Mesenchymal stem cell (in vitro differentiated cells and primary cell): ENCODE measurements at regions not wholly inside any gene's neighbourhood (a gene's known extent, or its start where the extent isn't known, plus 50 kb on each side); places are given as distances from the start of the nearest gene placed in this dataset.
A peak's percentile ranks its signal among the peaks of the same experiment; 100 is the strongest.

Experiments
- DNase-seq: peaks from one replicate; pipeline ENCODE4 v3.0.0-alpha.2; 2013
- H2AFZ ChIP-seq: one replicate; pipeline ENCODE4 v1.6.1; 2013; ENCODE audit warnings: low read depth, mild to moderate bottlenecking, control low read depth, inconsistent platforms, low read length, moderate library complexity
- H2AK5ac ChIP-seq: 2 replicates; pipeline ENCODE4 v1.6.1; 2013; ENCODE audit warnings: low read length, moderate library complexity, mild to moderate bottlenecking, inconsistent platforms; ENCODE audit not compliant: severe bottlenecking
- H2BK120ac ChIP-seq: one replicate; pipeline ENCODE4 v1.6.1; 2013; ENCODE audit warnings: low read depth, mild to moderate bottlenecking, inconsistent platforms, low read length, moderate library complexity
- H2BK12ac ChIP-seq, 2 experiments: one replicate each; pipeline ENCODE4 v1.6.1; 2013; ENCODE audit warnings: inconsistent platforms in 2 of 2, low read length in 2 of 2, mild to moderate bottlenecking in 2 of 2, moderate library complexity in 2 of 2, control low read depth in 1 of 2
- H2BK15ac ChIP-seq: one replicate; pipeline ENCODE4 v1.6.1; 2013; ENCODE audit warnings: mild to moderate bottlenecking, low read depth, inconsistent platforms; ENCODE audit not compliant: poor library complexity, severe bottlenecking
- H2BK5ac ChIP-seq: 2 replicates; pipeline ENCODE4 v1.6.1; 2013; ENCODE audit warnings: low read depth, mild to moderate bottlenecking, low read length, control low read depth, inconsistent platforms; ENCODE audit not compliant: poor library complexity, severe bottlenecking
- H3K14ac ChIP-seq, 2 experiments: one replicate each; pipeline ENCODE4 v1.6.1; 2013; ENCODE audit warnings: inconsistent platforms in 2 of 2, low read length in 2 of 2, control low read depth in 1 of 2, mild to moderate bottlenecking in 1 of 2, moderate library complexity in 1 of 2
- H3K18ac ChIP-seq, 2 experiments: one replicate each; pipeline ENCODE4 v1.6.1; 2013; ENCODE audit warnings: inconsistent platforms in 2 of 2, low read length in 2 of 2, control low read depth in 1 of 2, low read depth in 1 of 2, mild to moderate bottlenecking in 1 of 2
- H3K23ac ChIP-seq, 2 experiments: one replicate each; pipeline ENCODE4 v1.6.1; 2013; ENCODE audit warnings: inconsistent platforms in 2 of 2, low read length in 2 of 2, mild to moderate bottlenecking in 2 of 2, moderate library complexity in 2 of 2, control low read depth in 1 of 2
- H3K27ac ChIP-seq: 2 replicates; pipeline ENCODE4 v1.5.1; 2013; ENCODE audit warnings: mild to moderate bottlenecking, moderate library complexity, low read length, control low read depth, inconsistent platforms; ENCODE audit not compliant: poor library complexity, severe bottlenecking
- H3K27me3 ChIP-seq, 2 experiments: 2 replicates each; pipeline versions ENCODE4 v1.6.1 to v1.7.0; 2013; ENCODE audit warnings: low read length in 2 of 2, mild to moderate bottlenecking in 2 of 2, moderate library complexity in 2 of 2, control low read depth in 1 of 2, inconsistent platforms in 1 of 2; ENCODE audit not compliant: control insufficient read depth in 1 of 2, insufficient read depth in 1 of 2
- H3K36me3 ChIP-seq, 2 experiments: 2 replicates each; pipeline versions ENCODE4 v1.6.1 to v1.7.0; 2013; ENCODE audit warnings: low read length in 2 of 2, control low read depth in 1 of 2, inconsistent platforms in 1 of 2, low read depth in 1 of 2, mild to moderate bottlenecking in 1 of 2; ENCODE audit not compliant: insufficient read depth in 2 of 2, control insufficient read depth in 1 of 2
- H3K4ac ChIP-seq, 2 experiments: one replicate each; pipeline ENCODE4 v1.6.1; 2013; ENCODE audit warnings: inconsistent platforms in 2 of 2, low read length in 2 of 2, mild to moderate bottlenecking in 2 of 2, moderate library complexity in 2 of 2, control low read depth in 1 of 2, low read depth in 1 of 2
- H3K4me1 ChIP-seq: 2 replicates; pipeline ENCODE4 v1.6.1; 2013; ENCODE audit warnings: low read depth, low read length, control low read depth; ENCODE audit not compliant: control insufficient read depth, insufficient read depth
- H3K4me2 ChIP-seq: 2 replicates; pipeline ENCODE4 v1.6.1; 2013; ENCODE audit warnings: low read length, mild to moderate bottlenecking, inconsistent platforms; ENCODE audit not compliant: poor library complexity, severe bottlenecking
- H3K4me3 ChIP-seq, 2 experiments: 2 replicates each; pipeline versions ENCODE4 v1.5.1 to v1.7.0; 2013; ENCODE audit warnings: low read length in 2 of 2, mild to moderate bottlenecking in 2 of 2, control low read depth in 1 of 2, low read depth in 1 of 2; ENCODE audit not compliant: insufficient read depth in 1 of 2
- H3K79me1 ChIP-seq: replicated peaks from 2 replicates; pipeline ENCODE4 v1.6.1; 2013; ENCODE audit warnings: mild to moderate bottlenecking, control low read depth, low read length, inconsistent platforms; ENCODE audit not compliant: poor library complexity, severe bottlenecking
- H3K9ac ChIP-seq: 2 replicates; pipeline ENCODE4 v1.7.0; 2013; ENCODE audit warnings: mild to moderate bottlenecking, low read length, moderate library complexity
- H3K9me3 ChIP-seq: 2 replicates; pipeline ENCODE4 v1.7.0; 2013; ENCODE audit warnings: mild to moderate bottlenecking, low read length; ENCODE audit not compliant: control insufficient read depth
- H4K8ac ChIP-seq: one replicate; pipeline ENCODE4 v1.6.1; 2013; ENCODE audit warnings: inconsistent platforms, mild to moderate bottlenecking, low read length, moderate library complexity
- H4K91ac ChIP-seq: one replicate; pipeline ENCODE4 v1.6.1; 2013; ENCODE audit warnings: mild to moderate bottlenecking, low read length, inconsistent platforms
- WGBS: methylation state at CpG from one replicate; pipeline ENCODE4 v1.1.7; 2013; ENCODE audit warnings: mixed read lengths; 5-methylcytosine and 5-hydroxymethylcytosine counted together

GRCh38 chr11:37612146-37612545 is 1014.1 kb upstream of the RAG2 start:
- no peak overlapping the region for H3K27ac ChIP-seq

GRCh38 chr11:37605229-37605628 is 1007.2 kb upstream of the RAG2 start:
- 39% methylated on average over 1 of the region's 1 CpG for WGBS

More at GRCh38 chr11:37612146-37612545, 1014.1 kb upstream of the RAG2 start:
- no peaks in the 10 kb centered on the region for H3K27me3 ChIP-seq
- H3K18ac ChIP-seq, result no peak overlapping the region
- no peak overlapping the region for H3K4me3 ChIP-seq
- no peaks in the 10 kb centered on the region for H3K4me1 ChIP-seq
- H2AFZ ChIP-seq, result no peak overlapping the region
- no peak overlapping the region for H3K23ac ChIP-seq
- H3K36me3 ChIP-seq, result no peaks in the 10 kb centered on the region
- H2BK5ac ChIP-seq, result no peak overlapping the region
- no peak overlapping the region for H3K9ac ChIP-seq
- H3K4ac ChIP-seq, result no peak overlapping the region
- no peaks in the 10 kb centered on the region for H3K9me3 ChIP-seq
- no peak overlapping the region for H2BK15ac ChIP-seq
- no peak overlapping the region for H2AK5ac ChIP-seq
- WGBS, result 86% methylated on average over 4 of the region's 4 CpGs
- no peak for DNase-seq
- H3K79me1 ChIP-seq, result no peaks in the 10 kb centered on the region
- H3K14ac ChIP-seq, result no peak overlapping the region
- no peak overlapping the region for H2BK12ac ChIP-seq
- H2BK120ac ChIP-seq, result no peak overlapping the region
- no peak overlapping the region for H4K8ac ChIP-seq
- H4K91ac ChIP-seq, result no peak overlapping the region
- no peak overlapping the region for H3K4me2 ChIP-seq

GRCh38 chr11:37598381-37598780 is 1000.3 kb upstream of the RAG2 start:
- Histone ChIP-seq H4K91ac (no peak overlapping the region), H3K4ac (no peak overlapping the region), H3K4me1 (no peaks in the 10 kb centered on the region), H3K23ac (no peak overlapping the region), H3K4me2 (no peak overlapping the region), H2BK5ac (no peak overlapping the region), H2BK120ac (no peak overlapping the region), H3K4me3 (no peak overlapping the region), H2AFZ (no peak overlapping the region), H3K18ac (no peak overlapping the region), H3K27me3 (no peaks in the 10 kb centered on the region), H3K9me3 (peaks cover 11% of the 10 kb centered on the region), H3K79me1 (no peaks in the 10 kb centered on the region), H4K8ac (no peak overlapping the region), H3K36me3 (no peaks in the 10 kb centered on the region), H2AK5ac (no peak overlapping the region), H2BK15ac (no peak overlapping the region), H3K9ac (no peak overlapping the region), H3K27ac (no peak overlapping the region), H2BK12ac (no peak overlapping the region), H3K14ac (no peak overlapping the region)
- WGBS, result 83% methylated on average over 1 of the region's 1 CpG
- DNase-seq, result no peak

More at GRCh38 chr11:37605229-37605628, 1007.2 kb upstream of the RAG2 start:
- Histone ChIP-seq H2AFZ (no peak overlapping the region), H2AK5ac (no peak overlapping the region), H3K18ac (no peak overlapping the region), H3K79me1 (no peaks in the 10 kb centered on the region), H3K9me3 (peaks cover 12% of the 10 kb centered on the region), H2BK15ac (no peak overlapping the region), H2BK120ac (no peak overlapping the region), H3K9ac (no peak overlapping the region), H3K4me2 (no peak overlapping the region), H3K4ac (no peak overlapping the region), H3K27ac (no peak overlapping the region), H4K91ac (no peak overlapping the region), H3K23ac (no peak overlapping the region), H3K4me1 (no peaks in the 10 kb centered on the region), H2BK5ac (no peak overlapping the region), H2BK12ac (no peak overlapping the region), H3K14ac (no peak overlapping the region), H3K4me3 (no peak overlapping the region), H3K27me3 (no peaks in the 10 kb centered on the region), H3K36me3 (no peaks in the 10 kb centered on the region), H4K8ac (no peak overlapping the region)
- peak; percentile 13 for DNase-seq

- H3K14ac ChIP-seq, result no peak overlapping the region
- H3K36me3 ChIP-seq, result no peaks in the 10 kb centered on the region
- H3K9me3 ChIP-seq, result peaks cover 6% of the 10 kb centered on the region
- H3K4me3 ChIP-seq, result no peak overlapping the region
- no peak overlapping the region for H2BK12ac ChIP-seq
- no peak overlapping the region for H3K4ac ChIP-seq
- no peaks in the 10 kb centered on the region for H3K79me1 ChIP-seq
- no peak overlapping the region for H2AFZ ChIP-seq
- H3K27me3 ChIP-seq, result no peaks in the 10 kb centered on the region
- no peak overlapping the region for H4K8ac ChIP-seq
- H3K4me1 ChIP-seq, result no peaks in the 10 kb centered on the region
- 91% methylated on average over 1 of the region's 2 CpGs for WGBS
- H3K4me2 ChIP-seq, result no peak overlapping the region
- H3K9ac ChIP-seq, result no peak overlapping the region
- no peak overlapping the region for H3K23ac ChIP-seq
- H2BK5ac ChIP-seq, result no peak overlapping the region
- no peak overlapping the region for H2BK120ac ChIP-seq
- H2AK5ac ChIP-seq, result no peak overlapping the region
- H4K91ac ChIP-seq, result no peak overlapping the region
- no peak overlapping the region for H3K27ac ChIP-seq
- DNase-seq, result no peak
- no peak overlapping the region for H3K18ac ChIP-seq
- no peak overlapping the region for H2BK15ac ChIP-seq
Observed at GRCh38 chr11:37597776-37598175, 999.7 kb upstream of the RAG2 start.
